H1 (cell line): ENCODE measurements at regions not wholly inside any gene's neighbourhood (a gene's known extent, or its start where the extent isn't known, plus 50 kb on each side); places are given as distances from the start of the nearest gene placed in this dataset.

Source experiments
- CTCF ChIA-PET: fragments of 300-600 bp; sonication (Branson Sonifier 250); formaldehyde crosslinking; loops from one replicate; lab custom pipeline; 2021; ENCODE audit not compliant: partially characterized antibody; lab: Charles Lee
- POLR2A ChIA-PET: fragments of 300-600 bp; sonication (Branson Sonifier 250); formaldehyde crosslinking; loops from one replicate; lab custom pipeline; 2021; ENCODE audit warnings: inconsistent platforms; ENCODE audit not compliant: partially characterized antibody; lab: Charles Lee
- DNase-seq, 2 experiments: peaks; one replicate each; pipeline versions ENCODE4 v3.0.0 to v3.0.0-alpha.2; 2010 to 2022; ENCODE audit warnings: low spot score in 2 of 2, low read depth in 1 of 2, mixed read lengths in 1 of 2
- FAIRE-seq: peaks from 2 replicates; lab custom pipeline; 2011; peaks lifted over from hg19 to GRCh38; lab: Jason Lieb, UNC
- H2AFZ ChIP-seq: 2 replicates; pipeline ENCODE4 v1.8.1; 2012; ENCODE audit warnings: low read length, inconsistent platforms
- H2AK5ac ChIP-seq: 2 replicates; pipeline ENCODE4 v1.6.1; 2013; ENCODE audit warnings: low read depth, low read length
- H2BK120ac ChIP-seq: replicated peaks from 2 replicates; pipeline ENCODE3; 2013; ENCODE audit warnings: low read depth, low read length, inconsistent platforms
- H2BK12ac ChIP-seq: 2 replicates; pipeline ENCODE4 v1.6.1; 2013; ENCODE audit warnings: low read depth, low read length
- H2BK15ac ChIP-seq: 2 replicates; pipeline ENCODE4 v1.6.1; 2013; ENCODE audit warnings: low read length
- H2BK20ac ChIP-seq: 2 replicates; pipeline ENCODE4 v1.6.1; 2013; ENCODE audit warnings: low read length
- H2BK5ac ChIP-seq: 2 replicates; pipeline ENCODE4 v1.6.1; 2013; ENCODE audit warnings: low read depth, low read length
- H3K14ac ChIP-seq: 2 replicates; pipeline ENCODE4 v1.6.1; 2013; ENCODE audit warnings: inconsistent platforms; ENCODE audit not compliant: insufficient read length
- H3K18ac ChIP-seq: 2 replicates; pipeline ENCODE4 v1.6.1; 2013; ENCODE audit warnings: low read length; ENCODE audit errors: extremely low read depth
- H3K23ac ChIP-seq: 2 replicates; pipeline ENCODE4 v1.6.1; 2013; ENCODE audit warnings: inconsistent platforms; ENCODE audit not compliant: insufficient read length
- H3K23me2 ChIP-seq: 2 replicates; pipeline ENCODE4 v1.6.1; 2013; ENCODE audit warnings: low read depth, low read length
- H3K27ac ChIP-seq: 2 replicates; pipeline ENCODE4 v1.6.1; 2011; ENCODE audit warnings: low read depth, low read length, inconsistent platforms
- H3K27me3 ChIP-seq, 4 experiments: replicated peaks in 1 of 4; 1 replicate in 1 of 4; 2 replicates in 3 of 4; pipeline versions ENCODE4 v1.6.1 to v1.8.1; 2011 to 2013; ENCODE audit warnings: low read length in 3 of 4, mild to moderate bottlenecking in 3 of 4, inconsistent platforms in 2 of 4, mixed read lengths in 2 of 4, moderate library complexity in 1 of 4; ENCODE audit not compliant: control insufficient read depth in 3 of 4, insufficient read depth in 3 of 4; ENCODE audit errors: extremely low read depth in 1 of 4
- H3K36me3 ChIP-seq, 4 experiments: 2 replicates each; pipeline versions ENCODE4 v1.6.1 to v1.8.1; 2011 to 2013; ENCODE audit warnings: mild to moderate bottlenecking in 4 of 4, low read length in 3 of 4, moderate library complexity in 2 of 4, control low read depth in 1 of 4, inconsistent platforms in 1 of 4; ENCODE audit not compliant: insufficient read depth in 4 of 4, control insufficient read depth in 2 of 4
- H3K4ac ChIP-seq: replicated peaks from 2 replicates; pipeline ENCODE3; 2013; ENCODE audit warnings: low read length, low read depth, mixed read lengths, inconsistent platforms; ENCODE audit not compliant: insufficient read length
- H3K4me1 ChIP-seq, 4 experiments: replicated peaks in 1 of 4; 1 replicate in 1 of 4; 2 replicates in 3 of 4; pipeline versions ENCODE4 v1.6.1 to v1.8.1; 2011 to 2013; ENCODE audit warnings: low read length in 3 of 4, inconsistent platforms in 2 of 4, mixed read lengths in 1 of 4; ENCODE audit not compliant: insufficient read depth in 4 of 4, control insufficient read depth in 3 of 4
- H3K4me2 ChIP-seq, 2 experiments: 2 replicates each; pipeline versions ENCODE4 v1.6.1 to v1.8.1; 2011 to 2013; ENCODE audit warnings: low read depth in 2 of 2, low read length in 2 of 2, control low read depth in 1 of 2, inconsistent platforms in 1 of 2, mild to moderate bottlenecking in 1 of 2; ENCODE audit not compliant: insufficient read depth in 1 of 2
- H3K4me3 ChIP-seq, 4 experiments: fragments of 200-600, 300-600 bp in 1 of 4; sonication (generic), shearing (Covaris generic), sonication (Bioruptor Twin) in 1 of 4; 2 replicates each; pipeline versions ENCODE4 v1.5.1 to v1.8.1; 2011 to 2016; ENCODE audit warnings: low read length in 4 of 4, low read depth in 3 of 4, control low read depth in 2 of 4, inconsistent platforms in 2 of 4, mild to moderate bottlenecking in 2 of 4, mixed read lengths in 1 of 4, moderate library complexity in 1 of 4; ENCODE audit not compliant: insufficient read depth in 2 of 4; ENCODE audit errors: extremely low read depth in 1 of 4
- H3K56ac ChIP-seq: replicated peaks from 2 replicates; pipeline ENCODE3; 2013; ENCODE audit warnings: low read depth, mild to moderate bottlenecking, mixed read lengths, low read length, inconsistent platforms; ENCODE audit not compliant: insufficient read length
- H3K79me1 ChIP-seq: 2 replicates; pipeline ENCODE4 v1.6.1; 2013; ENCODE audit warnings: low read depth, low read length, control low read depth
- H3K79me2 ChIP-seq, 2 experiments: 2 replicates each; pipeline versions ENCODE4 v1.6.1 to v1.8.1; 2012 to 2013; ENCODE audit warnings: low read length in 2 of 2, mild to moderate bottlenecking in 2 of 2, inconsistent platforms in 1 of 2; ENCODE audit not compliant: insufficient read depth in 2 of 2, control insufficient read depth in 1 of 2
- H3K9ac ChIP-seq, 4 experiments: replicated peaks in 1 of 4; 1 replicate in 1 of 4; 2 replicates in 3 of 4; pipeline versions ENCODE4 v1.6.1 to v1.8.1; 2011 to 2013; ENCODE audit warnings: low read depth in 3 of 4, low read length in 3 of 4, control low read depth in 2 of 4, mild to moderate bottlenecking in 2 of 4, moderate library complexity in 2 of 4, inconsistent platforms in 1 of 4; ENCODE audit errors: extremely low read depth in 1 of 4
- H3K9me3 ChIP-seq, 2 experiments: 2 replicates each; pipeline versions ENCODE4 v1.6.1 to v1.8.1; 2012 to 2013; ENCODE audit warnings: mild to moderate bottlenecking in 2 of 2, moderate library complexity in 2 of 2, control low read depth in 1 of 2, inconsistent platforms in 1 of 2, low read depth in 1 of 2, low read length in 1 of 2, mixed read lengths in 1 of 2; ENCODE audit not compliant: insufficient read depth in 2 of 2
- H4K20me1 ChIP-seq, 2 experiments: replicated peaks in 1 of 2; 2 replicates each; pipeline versions ENCODE3 to v1.8.1; 2011 to 2013; ENCODE audit warnings: inconsistent platforms in 2 of 2, low read length in 2 of 2, mild to moderate bottlenecking in 1 of 2; ENCODE audit not compliant: insufficient read depth in 2 of 2, control insufficient read depth in 1 of 2
- H4K5ac ChIP-seq: 2 replicates; pipeline ENCODE4 v1.6.1; 2013; ENCODE audit warnings: low read length, low read depth, mixed read lengths, inconsistent platforms; ENCODE audit not compliant: insufficient read length
- H4K8ac ChIP-seq: 2 replicates; pipeline ENCODE4 v1.8.0; 2013; ENCODE audit warnings: mild to moderate bottlenecking, moderate library complexity, low read length, inconsistent platforms; ENCODE audit not compliant: insufficient read depth; ENCODE audit errors: extremely low read depth
- H4K91ac ChIP-seq: replicated peaks from 2 replicates; pipeline ENCODE3; 2013; ENCODE audit warnings: low read length, mixed read lengths, inconsistent platforms; ENCODE audit not compliant: insufficient read length
- BRCA1 ChIP-seq: IDR thresholded peaks from 2 replicates; pipeline ENCODE4 v1.6.1; 2012; ENCODE audit warnings: low read depth, low read length, improper control_type of control experiment
- CBX8 ChIP-seq: fragments of 300-800, 300-1000 bp; sonication (generic); IDR thresholded peaks from 2 replicates; pipeline ENCODE4 v1.7.1; 2016; ENCODE audit warnings: low read depth, low read length, borderline replicate concordance
- CEBPB ChIP-seq: IDR thresholded peaks from 2 replicates; pipeline ENCODE4 v1.6.1; 2012; ENCODE audit warnings: low read depth, low read length
- CTBP2 ChIP-seq: IDR thresholded peaks from 2 replicates; pipeline ENCODE4 v1.7.0; 2011; ENCODE audit warnings: borderline replicate concordance, mild to moderate bottlenecking, moderate library complexity, mixed read lengths, low read length; ENCODE audit not compliant: insufficient read depth, insufficient read length
- HDAC2 ChIP-seq, 2 experiments: fragments of 300-600 bp in 1 of 2; sonication (generic) in 1 of 2; IDR thresholded peaks; 2 replicates each; pipeline ENCODE4 v1.6.1; 2011 to 2012; ENCODE audit warnings: low read depth in 2 of 2, low read length in 2 of 2, mild to moderate bottlenecking in 2 of 2, moderate library complexity in 2 of 2, borderline replicate concordance in 1 of 2, inconsistent platforms in 1 of 2
- HDAC6 ChIP-seq: IDR thresholded peaks from one replicate; pipeline ENCODE4 v1.7.1; 2012; ENCODE audit warnings: low read depth, mild to moderate bottlenecking, inconsistent platforms, low read length, moderate library complexity
- POU5F1 ChIP-seq: IDR thresholded peaks from 2 replicates; pipeline ENCODE4 v1.6.1; 2011; ENCODE audit warnings: low read depth, mild to moderate bottlenecking, low read length, moderate library complexity
- RAD21 ChIP-seq, 2 experiments: IDR thresholded peaks in 1 of 2; conservative IDR thresholded peaks in 1 of 2; 2 replicates each; pipeline ENCODE4 v1.6.1; 2011; ENCODE audit warnings: low read depth in 2 of 2, low read length in 2 of 2, improper control_type of control experiment in 1 of 2, inconsistent platforms in 1 of 2, mild to moderate bottlenecking in 1 of 2, moderate library complexity in 1 of 2
- SAP30 ChIP-seq: fragments of 300-600 bp; sonication (generic); IDR thresholded peaks from 2 replicates; pipeline ENCODE4 v1.7.1; 2012; ENCODE audit warnings: low read length, moderate library complexity, mild to moderate bottlenecking, inconsistent platforms; ENCODE audit not compliant: insufficient read depth, insufficient replicate concordance
- SP2 ChIP-seq: IDR thresholded peaks from 2 replicates; pipeline ENCODE4 v1.6.1; 2012; ENCODE audit warnings: mild to moderate bottlenecking, low read length, inconsistent platforms
- YY1 ChIP-seq: IDR thresholded peaks from 2 replicates; pipeline ENCODE4 v1.6.1; 2011; ENCODE audit warnings: low read depth, mild to moderate bottlenecking, low read length
- ZNF274 ChIP-seq: IDR thresholded peaks from 2 replicates; pipeline ENCODE4 v1.7.0; 2012; ENCODE audit warnings: low read length, borderline replicate concordance; ENCODE audit errors: extremely low read depth
- WGBS, 2 experiments: shearing (Covaris generic) in 1 of 2; methylation state at CpG; one replicate each; pipeline versions ENCODE4 v1.1.6 to v1.1.7; 2013 to 2015; ENCODE audit warnings: low lambda C conversion rate in 2 of 2, mixed read lengths in 2 of 2, inconsistent platforms in 1 of 2, low coverage in 1 of 2, missing lambda C conversion rate in 1 of 2; ENCODE audit not compliant: insufficient replicate concordance in 2 of 2, insufficient coverage in 1 of 2, insufficient read length in 1 of 2; ENCODE audit errors: extremely low coverage in 1 of 2, missing lambda C conversion rate in 1 of 2; 5-methylcytosine and 5-hydroxymethylcytosine counted together
- TF ChIP-seq, protein P1 (sequence below): IDR thresholded peaks from 2 replicates; pipeline ENCODE4 v1.6.1; 2012; ENCODE audit warnings: inconsistent platforms
- TF ChIP-seq, protein P2 (sequence below): IDR thresholded peaks from 2 replicates; pipeline ENCODE4 v1.6.1; 2012; ENCODE audit warnings: inconsistent platforms

DNA sequence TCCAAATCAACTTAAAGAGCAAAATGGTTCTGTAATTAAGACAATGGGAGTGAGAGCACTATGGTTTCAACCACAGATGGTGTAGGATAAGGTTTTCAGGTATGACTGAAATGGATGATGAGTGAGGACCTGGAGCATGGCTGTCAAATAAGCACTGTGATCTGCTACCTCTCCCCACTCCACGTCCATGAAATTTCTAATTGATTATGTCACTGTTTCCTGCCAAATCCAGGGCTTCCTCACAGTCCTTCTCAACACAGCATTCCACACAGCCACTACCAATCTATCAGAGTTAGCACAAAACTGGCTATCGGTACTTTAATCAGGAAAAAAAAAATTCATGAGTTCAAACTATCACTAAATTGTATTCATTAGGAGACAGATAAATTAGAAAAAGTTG lies 420.4 kb upstream of the WWC1 start:
- H3K79me1 ChIP-seq: no peaks in the 10 kb centered on the region
- H3K4me2 ChIP-seq: no peak overlapping the region
- H3K4me3 ChIP-seq: no peak overlapping the region
- DNase-seq: no peak
- H2BK15ac ChIP-seq: no peak overlapping the region
- H3K9me3 ChIP-seq: no peaks in the 10 kb centered on the region
- H4K8ac ChIP-seq: no peak overlapping the region
- no peak overlapping the region for H2BK20ac ChIP-seq
- H4K5ac ChIP-seq: no peak overlapping the region
- H3K4me1 ChIP-seq: no peaks in the 10 kb centered on the region
- H2BK5ac ChIP-seq: no peak overlapping the region
- no peaks in the 10 kb centered on the region for H3K36me3 ChIP-seq
- no peak overlapping the region for H3K14ac ChIP-seq
- H3K27me3 ChIP-seq: no peaks in the 10 kb centered on the region
- H3K4ac ChIP-seq: no peak overlapping the region
- FAIRE-seq: no peak
- no peak overlapping the region for H2BK120ac ChIP-seq
- no peak overlapping the region for H3K23ac ChIP-seq
- no peaks in the 10 kb centered on the region for H3K79me2 ChIP-seq
- H4K91ac ChIP-seq: no peak overlapping the region
- H3K9ac ChIP-seq: no peak overlapping the region
- H3K27ac ChIP-seq: no peak overlapping the region
- H2BK12ac ChIP-seq: no peak overlapping the region
- POLR2A ChIA-PET: no interaction called here
- H2AFZ ChIP-seq: no peak overlapping the region
- H3K56ac ChIP-seq: no peak overlapping the region
- H4K20me1 ChIP-seq: no peaks in the 10 kb centered on the region
- H2AK5ac ChIP-seq: no peak overlapping the region
- 89% methylated on average over 2 of the region's 2 CpGs; no CpG with 5 or more reads in 1 of the 2 experiments for WGBS, 2 experiments
- no peaks in the 10 kb centered on the region for H3K23me2 ChIP-seq
- CTCF ChIA-PET: no interaction called here
- no peak overlapping the region for H3K18ac ChIP-seq
- no peak for TF ChIP-seq HDAC2 (IDR thresholded peaks at IDR 0.05; ENCODE audit: borderline replicate concordance in 1 of 2, low read depth in 2 of 2, low read length in 2 of 2)
- TF ChIP-seq SP2: no peak
- TF ChIP-seq ZNF274: no peak
- TF ChIP-seq, protein P1, sequence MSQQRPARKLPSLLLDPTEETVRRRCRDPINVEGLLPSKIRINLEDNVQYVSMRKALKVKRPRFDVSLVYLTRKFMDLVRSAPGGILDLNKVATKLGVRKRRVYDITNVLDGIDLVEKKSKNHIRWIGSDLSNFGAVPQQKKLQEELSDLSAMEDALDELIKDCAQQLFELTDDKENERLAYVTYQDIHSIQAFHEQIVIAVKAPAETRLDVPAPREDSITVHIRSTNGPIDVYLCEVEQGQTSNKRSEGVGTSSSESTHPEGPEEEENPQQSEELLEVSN: no peak
- no peak for TF ChIP-seq RAD21 (IDR thresholded peaks at IDR 0.05 in 1 of 2, conservative IDR thresholded peaks at IDR 0.05 in 1 of 2; ENCODE audit: low read depth in 2 of 2, low read length in 2 of 2)
- TF ChIP-seq CTBP2: no peak
- no peak for TF ChIP-seq BRCA1
- no peak for TF ChIP-seq HDAC6
- no peak for TF ChIP-seq CBX8
- no peak for TF ChIP-seq CEBPB
- no peak for TF ChIP-seq POU5F1
- TF ChIP-seq, protein P2, sequence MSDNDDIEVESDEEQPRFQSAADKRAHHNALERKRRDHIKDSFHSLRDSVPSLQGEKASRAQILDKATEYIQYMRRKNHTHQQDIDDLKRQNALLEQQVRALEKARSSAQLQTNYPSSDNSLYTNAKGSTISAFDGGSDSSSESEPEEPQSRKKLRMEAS: no peak
- TF ChIP-seq YY1: no peak
- no peak for TF ChIP-seq SAP30
